ENCODE measurements at regions not wholly inside any gene's neighbourhood (a gene's known extent, or its start where the extent isn't known, plus 50 kb on each side); places are given as distances from the start of the nearest gene placed in this dataset.

- no peak for DNase-seq
- Histone ChIP-seq H3K4me3 (no peak overlapping the region), H3K9me3 (peaks cover 0 to 8% (median 0%) of the 10 kb centered on the region in 3 donors), H3K36me3 (no peaks in the 10 kb centered on the region), H3K27me3 (peaks cover 0 to 49% (median 0%) of the 10 kb centered on the region in 4 donors), H3K27ac (no peak overlapping the region), H3K4me1 (no peaks in the 10 kb centered on the region)
- intact Hi-C loops (cut with DNase I): no loop called here
- TF ChIP-seq CTCF (IDR thresholded peaks at IDR 0.05) (no peak), POLR2A (IDR thresholded peaks at IDR 0.05) (no peak)
- 38 to 54% methylated on average over 2 of the region's 2 CpGs for WGBS, 2 donors
Measured at GRCh38 chr1:114259511-114260160, 106.0 kb upstream of the SYT6 start.

DNA sequence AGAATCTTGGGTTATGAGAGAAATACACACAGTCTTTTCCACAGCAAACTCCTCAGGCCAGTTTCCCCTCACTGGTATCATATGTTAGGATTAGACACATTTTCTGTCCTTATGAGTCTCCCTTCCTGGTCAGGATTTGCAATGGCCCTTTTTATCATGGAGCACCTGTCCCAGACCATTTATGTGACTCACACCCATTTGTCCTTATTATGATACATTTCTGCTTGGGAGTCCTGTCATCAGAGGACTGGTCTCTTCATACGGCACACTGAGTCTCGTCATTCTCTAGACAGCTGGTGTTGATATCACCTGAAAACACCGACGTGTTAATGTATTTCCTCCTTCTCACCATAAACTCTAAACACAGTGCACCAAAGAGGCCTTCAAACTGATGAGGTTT, 105.0 kb upstream of the SYT6 start:
- no peaks in the 10 kb centered on the region for H3K36me3 ChIP-seq
- intact Hi-C loops (cut with DNase I): no loop called here
- peaks cover 0 to 44% (median 0%) of the 10 kb centered on the region in 4 donors for H3K27me3 ChIP-seq
- WGBS, 2 donors: 78 to 81% methylated on average over 4 of the region's 4 CpGs
- TF ChIP-seq CTCF (IDR thresholded peaks at IDR 0.05) (no peak), POLR2A (IDR thresholded peaks at IDR 0.05) (no peak)
- H3K4me1 ChIP-seq: no peaks in the 10 kb centered on the region
- no peak overlapping the region for H3K27ac ChIP-seq
- no peak overlapping the region for H3K4me3 ChIP-seq
- DNase-seq: no peak
- H3K9me3 ChIP-seq: peaks cover 0 to 16% (median 0%) of the 10 kb centered on the region in 3 donors

- no peaks in the 10 kb centered on the region for H3K36me3 ChIP-seq
- intact Hi-C loops (cut with DNase I): no loop called here
- no peak for TF ChIP-seq CTCF (IDR thresholded peaks at IDR 0.05)
- no peak for TF ChIP-seq POLR2A (IDR thresholded peaks at IDR 0.05)
- peaks cover 0 to 16% (median 0%) of the 10 kb centered on the region in 3 donors for H3K9me3 ChIP-seq
- peaks cover 0 to 38% (median 0%) of the 10 kb centered on the region in 4 donors for H3K27me3 ChIP-seq
- 67 to 72% methylated on average over 3 of the region's 3 CpGs for WGBS, 2 donors
- no peaks in the 10 kb centered on the region for H3K4me1 ChIP-seq
- H3K4me3 ChIP-seq: no peak overlapping the region
- H3K27ac ChIP-seq: no peak overlapping the region
- no peak for DNase-seq
Measured at GRCh38 chr1:114258074-114258473, 104.4 kb upstream of the SYT6 start.

GRCh38 chr1:114257554-114257953, 103.9 kb upstream of the SYT6 start:
- H3K4me3 ChIP-seq: no peak overlapping the region
- no peak for DNase-seq
- no peaks in the 10 kb centered on the region for H3K4me1 ChIP-seq
- peaks cover 0 to 33% (median 0%) of the 10 kb centered on the region in 4 donors for H3K27me3 ChIP-seq
- no peaks in the 10 kb centered on the region for H3K36me3 ChIP-seq
- WGBS, 2 donors: 63% methylated on average over 1 of the region's 1 CpG; no CpG with 5 or more reads in 1 of the 2 donors
- intact Hi-C loops (cut with DNase I): no loop called here
- H3K9me3 ChIP-seq: peaks cover 0 to 16% (median 0%) of the 10 kb centered on the region in 3 donors
- TF ChIP-seq POLR2A (IDR thresholded peaks at IDR 0.05) (no peak), CTCF (IDR thresholded peaks at IDR 0.05) (no peak)
- no peak overlapping the region for H3K27ac ChIP-seq

DNA sequence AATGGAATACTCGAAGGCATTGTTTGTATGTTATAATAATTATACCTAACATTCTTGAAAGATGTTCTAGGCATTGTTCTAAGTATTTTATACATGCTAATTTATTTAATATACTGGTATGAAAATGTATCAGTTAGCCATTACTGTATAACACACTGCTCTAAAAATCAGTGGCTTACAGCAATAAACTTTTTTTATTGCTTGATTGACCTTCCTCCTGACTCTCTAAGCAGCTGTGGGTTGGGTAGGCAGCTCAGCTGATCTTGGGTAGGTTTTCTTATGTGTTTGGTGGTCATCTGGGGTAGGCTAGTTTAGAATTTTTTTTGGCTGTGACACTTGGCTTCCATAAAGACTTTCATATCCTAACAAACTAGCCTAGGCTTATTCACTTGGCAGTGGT, 100.2 kb upstream of the SYT6 start:
- Histone ChIP-seq H3K9me3 (peaks cover 0 to 16% (median 0%) of the 10 kb centered on the region in 3 donors), H3K4me3 (no peak overlapping the region), H3K36me3 (no peaks in the 10 kb centered on the region), H3K27ac (no peak overlapping the region), H3K4me1 (no peaks in the 10 kb centered on the region), H3K27me3 (peaks cover 0 to 9% (median 0%) of the 10 kb centered on the region in 4 donors)
- 69 to 76% methylated on average over 1 of the region's 1 CpG for WGBS, 2 donors
- intact Hi-C loops (cut with DNase I): no loop called here
- TF ChIP-seq POLR2A (IDR thresholded peaks at IDR 0.05) (no peak), CTCF (IDR thresholded peaks at IDR 0.05) (no peak)
- no peak for DNase-seq

Data from esophagus squamous epithelium (tissue), 5 donors.